Body of pancreas (tissue), 4 donors: ENCODE measurements at regions not wholly inside any gene's neighbourhood (a gene's known extent, or its start where the extent isn't known, plus 50 kb on each side); places are given as distances from the start of the nearest gene placed in this dataset.

ENCODE experiments used
- ATAC-seq: fragments of 150-250 bp; one replicate; pipeline ENCODE4 v1.9.1; 2016
- DNase-seq, 4 donors: peaks; one replicate each; pipeline ENCODE4 v3.0.0-alpha.2; 2019
- H3K27ac ChIP-seq, 4 donors: fragments of 200-600 bp; sonication (generic); 1 replicate in 3 of 4; 2 replicates in 1 of 4; pipeline versions ENCODE4 v1.5.1 to v1.6.1; 2016 to 2019; ENCODE audit warnings: mild to moderate bottlenecking in 1 of 4, mixed read lengths in 1 of 4, moderate library complexity in 1 of 4
- H3K27me3 ChIP-seq, 2 donors: fragments of 200-600 bp; sonication (generic); one replicate each; pipeline ENCODE4 v1.6.0; 2016; ENCODE audit warnings: mild to moderate bottlenecking in 1 of 2
- H3K36me3 ChIP-seq, 2 donors: fragments of 200-600 bp; sonication (generic); replicated peaks in 1 of 2; 2 replicates each; pipeline ENCODE4 v1.5.1; 2016; ENCODE audit warnings: low read depth in 2 of 2; ENCODE audit not compliant: insufficient read depth in 1 of 2
- H3K4me1 ChIP-seq: fragments of 200-600 bp; sonication (generic); one replicate; pipeline ENCODE4 v1.6.0; 2016
- H3K4me3 ChIP-seq, 2 donors: fragments of 200-600 bp; sonication (generic); 1 replicate in 1 of 2; 2 replicates in 1 of 2; pipeline ENCODE4 v1.5.1; 2016 to 2019
- H3K9me3 ChIP-seq, 3 donors: fragments of 200-600 bp; sonication (generic); 1 replicate in 2 of 3; 2 replicates in 1 of 3; pipeline ENCODE4 v1.5.1; 2016
- POLR2A ChIP-seq, 3 donors: fragments of 450-650 bp; IDR thresholded peaks; one replicate each; pipeline ENCODE4 v1.6.1; 2016; ENCODE audit warnings: antibody characterized with exemption in 3 of 3, mild to moderate bottlenecking in 2 of 3
- WGBS, 2 donors: methylation state at CpG; one replicate each; pipeline ENCODE4 v1.1.5; 2017; 5-methylcytosine and 5-hydroxymethylcytosine counted together
- intact Hi-C: fragments of 100-400 bp; cut with DNase I; formaldehyde crosslinking; loops from one replicate; pipeline ENCODE4 v1.15.1; 2023
- TF ChIP-seq, protein P1 (sequence below), 7 experiments: fragments of 450-650 bp in 4 of 7; fragments of 200-600 bp in 3 of 7; sonication (generic) in 3 of 7; IDR thresholded peaks; one replicate each; pipeline ENCODE4 v1.5.1; 2016 to 2019; ENCODE audit warnings: antibody characterized with exemption in 7 of 7

- peak; percentile 79 for ATAC-seq
- 36 to 58% methylated on average over 9 to 12 of the region's 12 CpGs for WGBS, 2 donors
- Histone ChIP-seq H3K9me3 (no peaks in the 10 kb centered on the region), H3K27me3 (no peaks in the 10 kb centered on the region), H3K36me3 (no peaks in the 10 kb centered on the region), H3K27ac (peak overlapping the region; percentile 58 to 80 (median 60)), H3K4me3 (no peak overlapping the region), H3K4me1 (peaks cover 39% of the 10 kb centered on the region)
- DNase-seq, result peak; percentile 67 to 79 (median 74)
- TF ChIP-seq, protein P1, sequence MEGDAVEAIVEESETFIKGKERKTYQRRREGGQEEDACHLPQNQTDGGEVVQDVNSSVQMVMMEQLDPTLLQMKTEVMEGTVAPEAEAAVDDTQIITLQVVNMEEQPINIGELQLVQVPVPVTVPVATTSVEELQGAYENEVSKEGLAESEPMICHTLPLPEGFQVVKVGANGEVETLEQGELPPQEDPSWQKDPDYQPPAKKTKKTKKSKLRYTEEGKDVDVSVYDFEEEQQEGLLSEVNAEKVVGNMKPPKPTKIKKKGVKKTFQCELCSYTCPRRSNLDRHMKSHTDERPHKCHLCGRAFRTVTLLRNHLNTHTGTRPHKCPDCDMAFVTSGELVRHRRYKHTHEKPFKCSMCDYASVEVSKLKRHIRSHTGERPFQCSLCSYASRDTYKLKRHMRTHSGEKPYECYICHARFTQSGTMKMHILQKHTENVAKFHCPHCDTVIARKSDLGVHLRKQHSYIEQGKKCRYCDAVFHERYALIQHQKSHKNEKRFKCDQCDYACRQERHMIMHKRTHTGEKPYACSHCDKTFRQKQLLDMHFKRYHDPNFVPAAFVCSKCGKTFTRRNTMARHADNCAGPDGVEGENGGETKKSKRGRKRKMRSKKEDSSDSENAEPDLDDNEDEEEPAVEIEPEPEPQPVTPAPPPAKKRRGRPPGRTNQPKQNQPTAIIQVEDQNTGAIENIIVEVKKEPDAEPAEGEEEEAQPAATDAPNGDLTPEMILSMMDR (IDR thresholded peaks at IDR 0.05), result no peak
- peak in 1 of 3 donors; percentile 11 for TF ChIP-seq POLR2A (IDR thresholded peaks at IDR 0.05)
- intact Hi-C loops, result loop anchor here (5.0 kb wide), 1 partner anchor 98 kb away; the partner anchor contains the start of gene SDC1
Measured at GRCh38 chr2:20129331-20130159, 78.1 kb upstream of the LAPTM4A start.

GRCh38 chr2:20128506-20129330, 77.3 kb upstream of the LAPTM4A start:
- intact Hi-C loops, result no loop called here
- TF ChIP-seq, protein P1 (IDR thresholded peaks at IDR 0.05), result no peak
- no peak overlapping the region for H3K4me3 ChIP-seq
- 57 to 67% methylated on average over 5 of the region's 5 CpGs for WGBS, 2 donors
- H3K27me3 ChIP-seq, result no peaks in the 10 kb centered on the region
- H3K9me3 ChIP-seq, result no peaks in the 10 kb centered on the region
- H3K27ac ChIP-seq, result peak overlapping the region; percentile 27 to 80 (median 60)
- H3K4me1 ChIP-seq, result peaks cover 40% of the 10 kb centered on the region
- no peaks in the 10 kb centered on the region for H3K36me3 ChIP-seq
- peak; percentile 3 for ATAC-seq
- no peak for DNase-seq

- Histone ChIP-seq H3K27me3 (no peaks in the 10 kb centered on the region), H3K27ac (peak overlapping the region; percentile 52 to 80 (median 71)), H3K4me3 (no peak overlapping the region), H3K4me1 (peaks cover 47% of the 10 kb centered on the region), H3K9me3 (no peaks in the 10 kb centered on the region), H3K36me3 (no peaks in the 10 kb centered on the region)
- TF ChIP-seq POLR2A (IDR thresholded peaks at IDR 0.05), result no peak
- TF ChIP-seq, protein P1 (IDR thresholded peaks at IDR 0.05), result no peak
- intact Hi-C loops, result no loop called here
- WGBS, 2 donors, result 84 to 91% methylated on average over 3 of the region's 3 CpGs
- no peak for DNase-seq
- ATAC-seq, result no peak
Measured at GRCh38 chr2:20126469-20126868, 75.0 kb upstream of the LAPTM4A start.

- WGBS, 2 donors, result 30 to 37% methylated on average over 3 of the region's 3 CpGs
- Histone ChIP-seq H3K4me1 (peaks cover 43% of the 10 kb centered on the region), H3K9me3 (no peaks in the 10 kb centered on the region), H3K36me3 (no peaks in the 10 kb centered on the region), H3K27ac (peak overlapping the region; percentile 52 to 80 (median 71)), H3K27me3 (no peaks in the 10 kb centered on the region), H3K4me3 (no peak overlapping the region)
- ATAC-seq (peak; percentile 43), DNase-seq (no peak)
- intact Hi-C loops, result no loop called here
- no peak for TF ChIP-seq POLR2A (IDR thresholded peaks at IDR 0.05)
Measured at GRCh38 chr2:20126040-20126439, 74.6 kb upstream of the LAPTM4A start.

DNA sequence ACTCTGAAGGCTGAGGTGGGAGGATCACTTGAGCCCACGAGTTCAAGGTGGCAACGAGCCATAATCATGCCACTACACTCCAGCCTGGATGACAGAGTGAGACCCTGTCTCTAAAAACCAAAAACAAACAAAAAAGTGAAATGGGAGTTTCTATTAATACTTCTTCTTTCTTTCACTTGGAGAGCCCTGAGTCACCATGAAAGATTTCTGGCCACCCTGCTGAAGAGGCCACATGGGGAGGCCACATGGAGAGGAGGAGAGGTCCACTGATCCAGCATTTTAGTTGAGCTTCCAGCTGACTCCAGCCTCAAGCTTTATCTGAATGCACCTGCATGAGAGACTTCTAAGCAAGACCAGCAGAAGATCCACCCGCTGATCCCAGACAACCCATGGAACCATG, 74.2 kb upstream of the LAPTM4A start:
- TF ChIP-seq, protein P1 (IDR thresholded peaks at IDR 0.05), result no peak
- TF ChIP-seq POLR2A (IDR thresholded peaks at IDR 0.05), result no peak
- no peak for DNase-seq
- Histone ChIP-seq H3K36me3 (no peaks in the 10 kb centered on the region), H3K27ac (peak overlapping the region; percentile 52 to 80 (median 71)), H3K4me3 (no peak overlapping the region), H3K9me3 (no peaks in the 10 kb centered on the region), H3K4me1 (peaks cover 39% of the 10 kb centered on the region), H3K27me3 (no peaks in the 10 kb centered on the region)
- intact Hi-C loops, result no loop called here
- no peak for ATAC-seq
- 52 to 56% methylated on average over 3 of the region's 3 CpGs for WGBS, 2 donors
